Activated CD4-positive, CD25-positive, alpha-beta regulatory T cell treated with anti-CD3 and anti-CD28 coated beads, Interleukin-2, amount 50 U/mL, for 72 hours (primary cell): ENCODE measurements at regions not wholly inside any gene's neighbourhood (a gene's known extent, or its start where the extent isn't known, plus 50 kb on each side); places are given as distances from the start of the nearest gene placed in this dataset.

Source experiments
- DNase-seq: peaks from one replicate; pipeline ENCODE4 v3.0.0; 2021

GRCh38 chr17:34156741-34157589 is 98.1 kb upstream of the CCL2 start:
- DNase-seq: no peak

DNA sequence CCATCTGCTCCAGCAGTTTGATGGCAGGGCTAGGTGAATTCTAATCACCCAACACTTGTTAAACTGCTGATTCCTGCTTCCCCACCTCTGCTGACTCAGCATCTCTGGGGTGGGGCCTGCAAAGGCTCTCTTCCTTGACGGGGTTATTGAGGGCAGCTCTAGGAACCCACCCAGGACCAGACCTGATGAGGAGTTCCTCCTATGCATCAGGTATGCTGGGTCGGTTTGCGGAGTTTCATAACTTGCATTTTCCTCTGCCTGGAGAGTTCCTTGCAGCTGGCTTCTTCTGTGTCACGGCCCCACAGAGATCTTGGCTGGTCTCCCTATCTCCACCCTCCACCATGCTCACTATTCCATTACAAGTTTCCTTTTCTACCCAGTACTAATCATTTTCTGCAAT is 93.4 kb upstream of the CCL2 start:
- no peak for DNase-seq

- no peak for DNase-seq
Observed at GRCh38 chr17:34163123-34163522, 92.0 kb upstream of the CCL2 start.

DNA sequence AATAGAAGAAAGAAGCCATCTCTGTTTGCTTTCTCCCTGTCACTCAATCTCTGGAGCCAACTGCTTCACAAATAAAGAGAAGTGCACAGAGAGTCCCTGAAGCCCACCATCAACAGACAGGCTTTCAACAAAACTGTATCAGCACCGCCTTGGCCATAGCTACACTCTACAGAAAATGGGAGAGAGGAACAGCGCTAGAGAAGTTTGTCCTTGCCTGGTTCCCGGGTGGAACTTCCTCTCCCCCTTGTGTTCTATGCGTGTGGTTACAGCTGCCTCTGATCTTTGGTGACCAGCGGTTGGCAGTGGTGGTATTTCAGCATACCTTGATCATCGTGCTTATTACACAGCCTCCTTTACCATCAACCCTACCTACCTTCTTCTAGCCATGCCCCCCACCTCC is 91.4 kb upstream of the CCL2 start:
- no peak for DNase-seq

DNA sequence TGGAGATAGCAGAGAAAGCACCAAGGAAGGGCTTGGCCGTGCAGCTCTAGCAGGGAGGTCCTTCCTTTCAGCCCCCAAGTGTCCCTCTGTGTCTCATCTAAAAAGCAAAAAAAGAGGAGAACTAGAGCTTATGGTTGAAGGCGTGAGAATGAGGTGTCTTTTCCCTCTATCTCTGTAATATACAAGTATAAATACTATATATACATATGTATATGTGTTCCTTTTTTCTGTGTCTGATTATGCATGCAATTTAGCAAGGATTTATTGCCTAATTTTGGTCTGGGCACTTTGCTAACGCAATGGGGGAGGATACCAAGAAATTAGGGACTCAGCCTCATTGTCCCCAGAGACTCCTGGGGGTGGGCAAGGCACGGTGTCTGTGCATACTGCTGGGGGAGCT is 90.2 kb upstream of the CCL2 start:
- DNase-seq: no peak

DNA sequence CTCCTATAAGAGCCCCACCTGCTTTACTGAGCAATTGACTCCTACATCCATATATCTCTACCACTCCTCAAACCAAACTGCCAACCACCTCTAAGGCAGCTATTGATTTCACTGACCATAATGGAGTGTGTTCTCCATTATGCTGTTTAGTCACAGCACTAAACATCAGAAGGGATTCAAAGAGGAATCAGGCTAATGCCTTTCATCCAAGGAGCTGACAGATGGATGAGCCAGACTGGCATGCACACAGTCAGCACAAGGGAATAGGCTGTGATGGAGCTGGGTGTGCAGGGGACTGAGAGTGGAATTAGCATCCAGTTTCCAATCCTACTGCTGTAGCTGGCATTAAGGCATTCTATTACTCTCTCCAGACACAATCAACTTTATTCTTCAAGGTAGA is 88.7 kb upstream of the CCL2 start:
- no peak for DNase-seq

DNA sequence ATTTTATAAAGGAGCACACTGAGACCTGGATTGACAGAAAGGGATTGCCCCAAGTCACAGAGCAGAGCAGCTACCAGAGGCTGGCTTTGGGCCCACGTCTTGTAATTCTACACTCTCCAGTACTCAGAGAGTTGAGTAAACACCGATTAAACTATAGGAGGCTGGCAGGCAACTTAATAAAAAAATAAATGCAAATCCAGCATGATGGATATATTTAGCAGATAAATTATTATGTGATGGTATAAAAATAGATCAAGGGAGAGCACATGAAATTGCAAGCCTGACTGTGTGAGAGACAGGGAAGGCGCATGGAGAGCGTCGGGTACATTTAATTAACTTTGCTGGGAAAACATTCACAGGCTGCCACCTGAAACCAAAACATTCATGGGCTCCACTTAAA is 87.7 kb upstream of the CCL2 start:
- no peak for DNase-seq

DNA sequence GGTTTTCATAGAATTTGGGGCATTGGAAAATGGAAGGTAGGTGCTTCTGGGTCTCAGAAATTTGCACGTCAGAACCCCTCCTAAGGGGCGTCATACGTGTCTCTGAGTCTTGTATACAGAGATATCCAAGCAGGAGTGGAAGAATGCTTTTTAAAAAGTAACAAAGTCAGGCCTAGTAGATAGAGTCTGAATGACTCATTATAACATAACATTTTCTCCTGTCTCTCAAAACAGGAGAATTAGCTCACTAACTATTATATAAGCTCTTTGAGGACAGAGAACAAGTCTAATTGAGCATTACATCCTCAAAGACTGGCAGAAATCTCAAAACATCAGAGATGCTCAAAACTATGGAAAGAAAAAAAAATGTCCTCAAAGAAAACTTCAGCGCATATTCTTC is 86.1 kb upstream of the CCL2 start:
- no peak for DNase-seq

DNA sequence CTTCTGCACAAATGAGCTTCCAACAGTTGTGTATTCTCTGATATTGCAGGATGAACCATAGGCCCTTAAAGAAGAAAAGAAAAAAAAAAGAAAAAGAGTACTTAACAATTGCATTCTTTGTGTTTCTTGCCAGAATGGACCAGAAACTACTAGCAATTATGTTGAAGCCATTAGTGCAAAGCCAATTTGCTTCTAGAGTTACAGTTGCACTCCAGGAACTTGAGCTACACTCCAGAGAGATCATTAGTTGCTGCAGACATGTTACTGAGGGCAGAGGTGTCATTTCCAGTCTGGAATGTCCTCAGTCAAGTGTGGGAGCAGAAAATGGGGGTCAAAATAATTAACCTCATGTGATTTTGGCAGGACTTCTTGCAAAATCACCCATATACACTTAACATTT is 85.6 kb upstream of the CCL2 start:
- no peak for DNase-seq

DNA sequence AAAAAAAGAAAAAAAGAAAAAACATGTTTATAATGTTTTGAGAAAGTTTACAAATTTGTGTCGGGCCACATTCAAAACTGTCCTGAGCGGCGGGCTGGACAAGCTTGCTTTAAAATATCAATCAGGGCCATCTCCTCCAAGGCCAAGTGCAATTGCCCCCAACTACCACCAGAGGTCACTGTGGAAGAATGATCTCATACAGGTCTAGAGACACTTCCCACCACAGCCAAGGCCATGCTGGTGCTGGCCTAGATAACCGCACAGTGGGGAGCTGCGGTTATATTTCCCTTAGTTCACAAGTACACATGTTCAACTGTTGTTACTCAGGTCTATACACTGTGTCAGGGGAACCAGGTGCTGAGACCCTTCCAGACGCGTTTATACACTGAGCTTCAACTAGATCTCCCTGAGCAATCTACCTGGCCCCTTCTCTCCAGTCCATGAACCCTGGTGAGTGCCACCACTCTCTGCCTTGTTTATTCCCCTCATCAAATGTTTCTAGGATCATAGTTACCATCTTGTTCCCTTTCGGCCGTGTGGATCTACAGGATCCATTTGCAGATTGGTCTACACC is 83.8 kb upstream of the CCL2 start:
- peak; percentile 50 for DNase-seq

GRCh38 chr17:34172390-34172918 is 82.6 kb upstream of the CCL2 start:
- no peak for DNase-seq

DNA sequence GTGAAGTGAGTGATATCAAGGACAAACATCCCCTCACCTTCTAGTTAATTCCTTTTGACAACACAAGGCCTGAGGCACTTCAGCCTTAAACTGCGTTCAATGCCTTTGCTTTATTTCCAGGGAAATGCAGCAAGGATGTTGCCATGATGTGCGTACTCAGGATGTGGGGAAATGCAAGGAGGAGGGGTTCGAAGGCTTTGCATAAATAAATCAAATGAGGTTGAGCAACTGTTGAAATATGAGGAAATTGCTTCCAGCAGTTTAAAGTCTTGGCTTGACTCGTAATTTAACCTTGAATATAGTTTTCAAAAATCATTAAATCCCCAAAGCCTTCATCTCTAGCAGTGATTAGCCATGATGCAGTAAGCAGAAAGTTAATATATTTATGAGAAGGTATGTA is 81.8 kb upstream of the CCL2 start:
- no peak for DNase-seq

GRCh38 chr17:34174496-34174895 is 80.6 kb upstream of the CCL2 start:
- no peak for DNase-seq

- no peak for DNase-seq
Observed at GRCh38 chr17:34176440-34176839, 78.6 kb upstream of the CCL2 start.

DNA sequence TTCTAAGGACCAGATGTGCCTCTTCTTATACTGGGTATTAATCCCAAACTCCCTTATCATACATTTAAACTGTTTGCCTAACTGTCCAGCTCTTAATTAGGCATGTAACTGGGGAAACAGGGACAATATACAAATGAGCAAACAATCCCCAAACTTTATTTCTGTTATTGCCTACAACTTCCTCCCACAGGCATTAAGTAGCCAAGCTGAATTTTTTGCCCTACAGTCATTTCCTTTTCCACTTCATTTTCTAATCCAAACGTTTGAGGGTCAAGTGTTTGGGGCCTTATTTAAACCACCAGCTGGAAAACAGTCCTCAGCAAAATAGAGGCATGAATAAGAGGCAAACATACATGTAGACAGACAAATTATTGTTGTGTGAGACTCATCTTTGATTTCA is 77.4 kb upstream of the CCL2 start:
- DNase-seq: no peak

GRCh38 chr17:34178092-34178491 is 77.0 kb upstream of the CCL2 start:
- no peak for DNase-seq

GRCh38 chr17:34182036-34182803 is 72.9 kb upstream of the CCL2 start:
- no peak for DNase-seq

GRCh38 chr17:34195987-34196386 is 59.1 kb upstream of the CCL2 start:
- no peak for DNase-seq

- DNase-seq: no peak
Observed at GRCh38 chr17:34198519-34198918, 56.6 kb upstream of the CCL2 start.

GRCh38 chr17:34199454-34199853 is 55.6 kb upstream of the CCL2 start:
- DNase-seq: no peak

GRCh38 chr17:34199932-34200534 is 55.1 kb upstream of the CCL2 start:
- peak; percentile 60 for DNase-seq

GRCh38 chr17:34201225-34201624 is 53.9 kb upstream of the CCL2 start:
- DNase-seq: no peak

DNA sequence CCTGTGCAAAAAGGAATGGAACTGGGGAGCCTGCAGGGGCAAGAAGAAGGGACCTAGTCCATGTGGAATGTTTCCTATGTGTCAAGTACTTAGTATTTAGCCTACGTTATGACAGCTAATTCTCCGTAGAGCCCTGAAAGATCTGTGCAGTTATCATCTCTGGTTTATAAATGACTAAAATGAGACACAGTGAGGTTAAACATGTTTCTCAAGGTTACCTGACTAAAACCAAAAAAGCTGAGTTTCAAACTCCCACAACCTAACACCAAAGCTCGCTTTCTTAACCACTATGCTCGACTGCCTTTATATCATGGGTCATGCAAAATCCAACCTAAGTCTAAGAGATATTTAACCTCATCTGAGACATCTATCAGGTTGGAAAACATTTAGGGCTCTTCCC is 53.3 kb upstream of the CCL2 start:
- no peak for DNase-seq
